ENCODE measurements at regions not wholly inside any gene's neighbourhood (a gene's known extent, or its start where the extent isn't known, plus 50 kb on each side); places are given as distances from the start of the nearest gene placed in this dataset.

DNA sequence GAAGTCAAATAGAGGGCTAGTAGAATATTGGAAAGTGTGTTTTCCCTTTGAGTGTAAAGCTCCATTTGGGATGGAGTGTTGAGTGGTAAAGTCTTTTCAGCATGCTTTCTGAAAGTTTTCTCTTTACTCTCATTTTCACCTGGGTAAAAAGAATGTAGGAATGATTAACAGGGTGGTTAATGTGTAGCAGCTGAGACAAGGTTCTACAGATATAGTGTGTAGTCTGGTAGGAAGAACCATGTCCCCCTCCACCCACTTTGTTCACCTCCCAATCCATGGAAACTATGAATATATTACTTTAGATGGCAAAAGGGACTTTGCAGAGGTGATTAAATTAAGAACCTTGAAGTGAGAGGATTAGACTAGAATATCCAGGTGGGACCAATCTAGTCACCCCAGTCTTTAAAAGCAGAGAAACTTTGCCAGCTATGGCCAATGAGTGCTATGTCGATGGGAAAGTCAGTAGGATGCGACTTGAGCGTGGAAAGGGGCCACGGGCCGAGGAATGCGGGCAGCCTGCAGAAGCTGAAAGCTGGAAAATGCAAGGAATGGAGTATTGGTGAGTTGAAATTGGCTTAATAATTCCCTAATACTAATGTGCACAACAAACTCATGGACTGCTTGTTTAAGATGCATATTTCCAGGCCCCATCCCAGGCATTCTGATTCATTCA, 166.3 kb upstream of the AHR start:
- no peak for DNase-seq

DNA sequence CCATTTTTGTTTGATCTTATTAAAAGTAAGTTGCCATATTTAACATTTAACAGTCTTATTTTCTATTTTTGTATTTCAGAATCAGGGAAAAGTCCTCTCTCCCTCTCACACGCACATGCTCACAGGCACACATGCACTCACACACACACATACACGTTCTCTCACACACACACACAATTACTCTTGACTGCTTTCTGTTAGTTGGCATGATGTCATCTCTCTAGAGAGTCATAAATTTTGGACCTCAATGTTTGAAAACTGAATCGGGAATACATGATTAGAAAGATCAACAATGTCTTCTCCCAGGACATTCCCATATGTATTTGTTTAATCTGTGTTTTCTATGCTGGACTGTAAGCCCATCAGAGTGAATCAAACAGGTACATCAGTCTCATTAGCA, 165.7 kb upstream of the AHR start:
- no peak for DNase-seq

DNA sequence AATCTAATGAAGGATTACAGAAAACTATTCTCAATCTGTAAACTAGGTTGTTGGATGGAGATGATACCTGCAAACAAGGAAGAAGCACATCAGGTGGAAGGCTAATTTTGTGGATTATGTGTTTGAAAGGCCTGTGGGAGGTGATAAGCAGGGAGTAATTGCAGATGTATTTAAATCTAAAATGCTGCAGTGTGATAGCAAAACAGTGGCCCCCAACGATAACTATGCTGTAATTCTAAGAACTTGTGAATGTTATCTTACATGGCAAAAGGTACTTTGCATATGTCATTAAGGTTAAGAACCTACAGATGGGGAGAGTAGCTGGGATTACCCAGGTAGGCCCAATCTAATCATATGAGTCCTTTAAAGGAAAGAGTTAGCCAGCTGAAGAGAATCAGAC, 164.5 kb upstream of the AHR start:
- DNase-seq, result no peak

DNA sequence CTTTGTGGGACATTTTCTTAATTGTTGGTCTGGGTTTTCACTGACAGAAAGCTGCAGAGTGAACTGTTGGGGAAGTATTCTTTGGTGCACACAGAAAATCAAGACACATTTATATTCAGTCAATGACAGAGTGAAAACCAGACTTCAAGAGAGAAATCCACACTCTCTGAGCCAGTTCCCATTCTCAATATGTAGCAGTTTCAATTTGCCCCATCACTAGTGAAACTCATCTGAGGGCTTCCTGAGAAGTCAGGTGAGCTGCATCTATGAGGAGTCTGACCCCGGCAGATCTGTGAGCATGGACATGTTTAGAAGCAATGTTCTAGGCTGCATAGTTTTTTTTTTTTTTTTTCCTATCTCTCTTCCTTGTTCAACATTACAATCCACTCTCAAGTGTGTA, 163.7 kb upstream of the AHR start:
- no peak for DNase-seq

DNA sequence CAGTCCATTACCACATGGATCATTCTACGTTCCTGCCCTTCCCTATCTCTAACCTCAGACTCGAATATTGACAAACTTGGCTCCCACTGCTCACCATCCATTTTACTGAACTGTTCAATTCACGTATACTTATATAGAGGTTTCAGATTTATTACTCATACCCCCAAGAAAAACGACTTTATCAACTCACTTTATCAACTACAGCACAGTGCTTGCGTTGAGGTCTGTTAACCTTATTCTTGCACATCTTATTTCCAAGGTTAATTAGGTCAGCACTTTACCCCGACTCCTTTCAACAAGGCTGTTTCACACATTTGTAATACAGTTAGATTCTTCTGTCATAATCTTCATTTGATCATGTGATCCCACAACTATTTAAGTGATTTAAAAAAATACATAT, 162.3 kb upstream of the AHR start:
- DNase-seq, result no peak

DNA sequence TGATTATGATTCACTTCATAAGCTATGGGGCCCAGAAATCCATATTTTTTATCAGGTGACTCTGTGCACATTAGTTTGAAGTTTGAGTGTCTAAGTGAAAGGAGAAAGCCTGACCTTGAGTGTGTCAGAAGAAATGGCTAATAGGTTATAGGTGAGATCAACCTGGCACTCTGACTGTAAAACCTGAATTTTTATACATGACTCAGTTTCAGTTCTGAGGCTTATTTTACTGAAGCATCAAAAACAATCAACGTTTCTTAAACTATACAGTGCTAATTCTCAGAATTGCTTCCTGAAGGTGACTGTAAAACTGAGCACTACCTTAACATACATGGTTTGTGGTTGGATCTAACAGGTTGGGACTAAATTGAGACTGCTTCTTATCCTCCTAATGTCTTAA, 159.4 kb upstream of the AHR start:
- no peak for DNase-seq

DNA sequence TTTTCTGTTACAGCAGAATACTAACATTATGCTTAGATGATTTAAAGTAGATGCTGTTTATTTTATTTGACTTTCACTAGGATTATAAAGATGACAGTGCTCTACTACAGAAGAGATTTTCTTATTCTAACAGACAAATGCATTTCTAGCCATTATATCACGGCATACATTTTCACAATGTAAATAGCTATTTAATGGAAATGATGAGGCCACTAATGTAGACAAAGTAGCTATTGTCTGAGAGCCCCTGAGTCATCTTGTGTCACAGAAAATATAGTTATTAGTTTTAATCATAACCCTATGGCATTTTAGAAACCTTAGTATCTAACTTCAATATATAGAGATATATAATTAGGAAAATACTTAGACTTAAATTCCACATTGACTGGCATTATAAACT, 158.0 kb upstream of the AHR start:
- no peak for DNase-seq

DNA sequence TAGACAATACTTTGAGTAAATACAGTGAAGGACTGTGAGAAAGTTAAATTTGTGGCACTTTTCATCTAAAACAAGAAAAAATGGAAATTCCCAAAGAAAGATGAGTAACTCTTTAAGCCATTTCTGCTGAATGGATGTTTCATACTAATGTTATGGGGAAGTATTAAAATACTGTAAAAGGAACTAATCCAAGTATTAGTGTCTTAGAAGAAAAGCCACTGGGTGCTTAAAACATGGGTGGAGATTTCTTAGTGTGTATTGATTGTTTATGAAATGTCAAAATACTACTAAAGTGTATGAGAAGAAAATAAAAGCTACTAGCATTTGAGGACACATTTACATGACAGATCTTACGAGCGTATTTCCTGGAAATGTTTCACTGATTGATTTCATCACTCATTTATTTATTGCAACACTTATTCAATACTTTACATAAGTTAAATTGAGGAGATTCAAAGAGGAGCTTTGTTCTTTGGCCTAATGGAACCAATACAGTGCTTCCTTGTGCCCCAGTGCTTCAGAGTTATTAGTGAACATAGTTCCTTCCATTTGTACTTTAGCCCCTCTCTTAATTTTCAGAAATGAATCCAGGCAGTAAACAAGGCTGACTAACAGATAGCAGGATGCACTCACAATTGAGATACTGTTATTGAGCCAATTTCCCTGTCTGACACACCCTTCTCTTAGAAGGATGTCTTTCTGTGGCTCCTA, 155.5 kb upstream of the AHR start:
- no peak for DNase-seq

DNA sequence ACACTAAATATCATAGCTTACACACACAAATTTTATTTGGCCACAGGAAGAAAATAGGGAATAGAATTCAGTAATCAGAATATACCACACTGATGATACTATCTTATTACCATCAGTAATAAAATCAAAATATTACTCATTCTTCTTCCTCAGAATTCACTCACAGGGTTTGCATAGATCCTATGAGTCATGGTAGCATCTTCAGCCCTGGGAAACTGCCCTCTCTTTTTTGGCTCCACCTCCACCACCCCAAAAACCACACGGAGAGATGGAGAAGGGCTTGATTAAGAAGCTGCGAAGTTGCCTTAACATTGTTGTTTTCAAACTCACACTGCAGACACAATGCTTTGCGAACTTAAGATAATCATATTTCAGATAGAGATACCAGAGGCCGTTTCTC, 154.1 kb upstream of the AHR start:
- no peak for DNase-seq

DNA sequence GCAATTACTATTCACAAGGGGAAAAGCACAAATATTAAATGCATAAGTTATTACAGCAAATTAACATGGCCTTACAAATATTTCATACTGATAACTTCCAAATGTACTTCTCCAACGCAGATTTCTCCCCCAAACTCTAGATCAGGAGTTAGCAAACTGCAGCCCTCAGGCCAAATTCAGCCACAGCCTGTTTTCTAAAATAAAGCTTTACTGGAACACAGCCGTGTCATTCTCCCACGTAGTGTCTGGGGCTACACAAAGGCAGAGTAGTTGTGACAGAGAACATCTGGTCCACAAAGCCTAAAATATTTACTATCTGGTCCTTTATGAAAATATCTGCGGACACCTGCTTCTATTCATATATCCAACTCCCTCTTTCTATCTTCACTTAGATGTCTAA, 151.8 kb upstream of the AHR start:
- no peak for DNase-seq

DNA sequence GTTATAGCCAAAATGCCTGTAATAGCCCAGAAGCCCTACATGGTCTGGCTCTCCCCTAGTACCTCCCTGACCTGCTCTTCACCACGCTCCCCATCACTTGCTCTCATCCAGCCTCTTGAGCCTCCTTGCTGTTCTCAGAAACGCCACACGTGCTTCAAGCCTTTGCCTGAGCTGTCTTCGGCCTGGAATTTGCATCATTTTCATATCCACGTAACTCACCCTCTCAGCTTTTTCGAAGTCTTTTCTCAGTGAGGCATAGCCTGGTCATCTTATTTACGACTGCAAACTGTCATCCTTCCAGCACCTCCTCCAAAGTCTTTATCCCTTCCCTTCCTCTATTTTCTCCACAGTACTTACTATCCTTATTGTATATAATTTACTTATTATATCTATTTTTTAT, 151.0 kb upstream of the AHR start:
- DNase-seq, result no peak

DNA sequence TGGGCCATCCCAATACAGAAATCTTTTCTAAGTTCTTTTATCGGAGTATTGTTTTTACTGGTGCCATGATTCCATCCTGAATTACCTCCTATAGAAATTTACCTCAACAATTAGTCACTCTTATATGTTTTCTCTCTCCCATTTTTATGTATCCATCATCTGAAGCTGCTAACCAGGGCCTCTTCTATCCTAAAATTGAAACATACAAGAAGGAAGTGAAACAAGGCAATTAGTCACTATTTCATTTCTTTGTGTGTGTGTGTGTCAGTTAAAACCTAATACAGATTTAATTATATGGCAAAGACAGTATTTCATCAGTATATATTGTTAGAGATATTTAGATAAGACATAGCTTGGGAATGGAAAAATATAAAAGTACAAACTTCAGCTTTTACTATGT, 148.4 kb upstream of the AHR start:
- no peak for DNase-seq

DNA sequence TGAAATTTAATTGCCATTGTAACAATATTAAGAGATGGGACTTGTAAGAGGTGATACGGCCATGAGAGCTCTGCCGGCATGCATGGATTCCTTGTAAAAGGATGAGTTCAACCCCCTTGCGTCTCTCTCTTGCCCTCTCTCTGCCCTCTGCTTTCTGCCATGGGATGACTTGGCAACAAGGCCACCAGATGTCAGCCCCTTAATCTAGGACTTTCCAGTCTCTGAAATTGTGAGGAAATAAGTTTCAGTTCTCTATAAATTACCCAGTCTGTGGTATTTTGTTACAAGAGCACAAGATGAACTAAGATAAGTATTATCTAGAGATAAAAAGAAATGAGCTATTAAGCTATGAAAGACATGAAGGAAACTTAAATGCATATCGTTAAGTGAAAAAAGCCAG, 145.7 kb upstream of the AHR start:
- DNase-seq, result no peak

DNA sequence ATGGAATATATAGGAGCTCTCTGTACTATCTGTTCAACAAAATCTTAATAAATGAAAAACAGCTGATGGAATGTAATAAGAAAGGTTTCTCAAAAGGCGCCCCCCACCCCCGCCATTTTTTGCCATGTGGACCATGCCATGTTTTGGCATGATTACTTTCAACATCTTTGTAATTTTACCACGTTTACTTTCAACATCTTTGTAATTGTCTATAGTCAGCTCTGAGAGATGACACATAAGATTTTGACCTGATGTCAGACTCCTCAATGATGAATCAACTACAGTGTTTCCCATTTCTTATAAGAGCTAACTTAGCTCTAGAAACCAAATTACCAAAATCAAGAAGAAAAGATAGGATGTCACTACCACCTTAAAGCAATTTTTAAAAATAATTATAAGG, 144.9 kb upstream of the AHR start:
- no peak for DNase-seq

DNA sequence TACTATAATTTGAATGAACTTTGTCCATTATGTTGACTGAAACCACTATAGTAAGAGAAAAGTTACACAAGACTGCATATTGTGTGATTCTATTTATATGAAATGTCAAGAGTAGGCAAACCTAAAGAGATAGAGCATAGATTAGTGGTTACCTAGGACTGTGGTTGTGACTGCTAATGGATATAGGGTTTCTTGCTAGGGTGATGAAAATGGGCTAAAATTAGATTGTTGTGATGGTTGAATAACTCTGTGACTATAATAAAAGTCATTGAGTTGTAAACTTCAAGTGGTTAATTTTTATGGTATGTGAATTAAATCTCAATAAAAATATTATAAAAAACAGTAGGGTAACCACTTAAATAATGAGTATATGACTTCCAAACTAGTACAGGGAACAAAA, 142.9 kb upstream of the AHR start:
- DNase-seq, result no peak

DNA sequence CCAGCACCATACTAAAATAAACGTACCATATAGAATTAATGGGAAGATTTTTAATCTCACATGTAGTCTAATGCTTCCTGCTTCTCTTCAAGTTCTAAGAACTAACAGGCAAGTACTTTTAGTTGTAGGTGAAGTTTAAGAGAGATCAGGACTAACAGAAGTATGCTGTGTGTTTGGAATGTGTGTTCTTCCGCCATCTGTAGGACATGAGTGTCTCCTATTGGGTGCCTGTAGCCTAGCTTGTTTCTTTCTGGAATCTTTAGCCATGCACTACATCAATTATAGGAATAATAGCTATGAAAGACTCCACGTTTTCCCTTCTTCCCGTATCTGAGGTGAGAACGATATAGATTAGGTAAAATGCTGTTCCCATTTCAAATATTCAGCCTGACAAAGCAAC, 140.2 kb upstream of the AHR start:
- DNase-seq, result no peak

DNA sequence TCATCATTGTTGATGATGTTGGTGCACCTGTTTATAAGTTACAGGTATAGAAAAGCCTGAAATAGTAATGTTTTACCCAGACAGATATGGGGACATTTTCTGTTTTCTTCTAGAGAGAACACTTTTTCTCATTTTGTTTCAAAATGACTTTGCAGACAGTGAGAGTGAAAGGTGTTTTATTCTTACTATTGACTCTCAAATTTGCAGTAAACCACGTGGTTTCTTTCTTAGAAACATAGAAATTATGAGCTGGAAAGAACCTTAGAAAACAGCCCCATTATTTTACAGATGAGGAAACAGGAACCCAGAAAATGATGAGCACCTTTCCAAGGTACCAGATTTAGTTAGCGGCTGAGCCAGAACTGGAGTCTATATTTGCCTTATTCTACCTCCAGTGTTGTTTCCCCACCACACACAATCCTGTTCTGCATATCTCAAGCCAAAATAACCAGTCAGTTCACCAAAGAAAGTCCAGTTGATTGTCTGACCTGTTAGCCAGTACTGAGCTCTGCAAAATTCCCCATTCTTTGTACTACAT, 138.9 kb upstream of the AHR start:
- no peak for DNase-seq

DNA sequence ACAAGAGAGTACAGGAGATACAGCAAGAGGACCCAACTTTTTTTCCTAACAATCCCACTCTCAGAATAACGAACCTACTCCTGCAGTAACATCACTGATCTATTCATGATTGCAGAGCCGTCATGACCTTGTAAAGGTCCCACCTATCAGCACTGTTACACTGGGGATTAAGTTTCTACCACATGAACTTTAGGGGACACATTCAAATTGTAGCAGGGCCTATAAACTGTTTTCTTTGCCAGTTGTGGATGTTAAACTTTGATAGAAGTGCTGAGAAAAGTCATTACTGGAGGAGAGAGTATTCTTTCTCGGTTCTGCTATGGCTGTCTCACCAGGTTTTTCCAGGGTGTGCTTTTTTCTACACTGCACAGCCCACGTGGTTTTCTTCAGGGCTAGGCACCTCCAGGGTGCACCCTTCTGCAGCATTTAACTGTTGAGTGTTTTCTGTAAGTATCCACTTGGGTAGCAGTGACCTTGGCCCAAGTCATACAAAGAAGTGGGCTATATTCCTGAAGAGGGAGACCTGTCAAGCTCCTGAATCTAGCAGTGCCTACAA, 131.6 kb upstream of the AHR start:
- DNase-seq, result no peak

DNA sequence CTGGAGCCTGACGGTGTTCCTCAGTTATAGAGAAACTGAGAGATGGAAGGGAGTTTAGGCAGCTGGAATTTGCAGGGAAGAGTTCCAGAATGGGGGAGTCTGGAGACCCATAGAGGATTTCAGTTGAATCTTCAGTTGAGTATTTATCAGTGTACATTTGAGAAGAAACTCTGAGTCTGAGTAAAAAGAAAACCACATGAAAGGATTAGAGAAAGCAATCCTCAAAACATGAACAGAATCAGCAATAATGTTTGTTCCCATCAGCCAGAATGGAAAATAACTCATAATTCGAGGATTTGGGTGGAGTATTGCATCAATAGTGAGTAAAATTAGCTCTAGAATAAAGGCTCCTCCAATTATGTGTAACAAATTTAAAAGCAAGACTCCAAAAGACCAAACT, 130.0 kb upstream of the AHR start:
- DNase-seq, result no peak

DNA sequence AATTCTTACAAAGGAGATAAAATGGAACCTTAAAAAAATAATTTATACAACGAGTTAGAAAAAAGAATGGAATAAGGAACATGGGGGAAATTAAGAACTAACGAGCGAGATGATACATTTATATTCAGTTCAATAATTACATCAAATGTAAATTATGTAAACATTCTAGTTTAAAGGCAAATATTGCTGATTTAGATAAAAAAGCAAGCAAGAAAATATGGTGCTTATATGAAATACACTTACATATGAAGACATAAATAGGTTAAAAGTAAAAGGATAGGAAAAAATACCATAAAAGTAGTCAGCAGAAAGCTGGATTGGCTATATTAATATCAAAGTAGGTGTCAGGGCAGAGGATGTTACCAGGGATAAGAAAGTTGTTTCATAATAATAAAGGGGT, 127.0 kb upstream of the AHR start:
- DNase-seq, result no peak

DNA sequence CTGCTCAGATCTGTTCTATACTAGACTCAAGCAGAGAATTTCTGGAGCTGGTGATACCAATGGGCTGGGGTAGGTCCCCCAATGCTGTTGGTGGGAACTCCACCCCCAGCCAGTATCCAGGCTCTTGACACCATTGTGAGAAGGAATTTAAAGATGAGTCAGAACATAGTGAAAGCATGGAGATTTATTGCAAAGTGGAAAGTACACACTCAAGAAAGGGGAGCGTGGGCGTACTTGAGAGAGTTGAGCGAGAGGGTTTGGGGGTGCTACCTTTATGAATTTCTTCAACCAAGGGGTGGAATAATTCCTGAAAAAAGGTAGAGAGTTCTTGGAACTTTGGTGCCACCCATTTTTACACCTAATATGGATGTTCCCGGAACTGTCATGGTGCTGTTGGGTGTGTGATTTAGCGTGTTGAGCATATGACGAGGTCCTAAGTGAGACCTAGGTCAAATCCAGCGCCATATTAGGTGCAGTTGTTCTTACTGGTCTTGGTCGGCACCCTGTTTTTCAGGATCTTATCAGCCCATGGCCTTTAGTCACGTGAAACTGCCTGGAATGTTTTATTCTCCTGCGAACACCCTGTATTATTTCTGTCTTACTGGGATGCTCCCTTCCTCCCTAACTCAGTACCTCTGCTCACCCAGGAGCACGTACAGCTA, 122.0 kb upstream of the AHR start:
- DNase-seq, result no peak

DNA sequence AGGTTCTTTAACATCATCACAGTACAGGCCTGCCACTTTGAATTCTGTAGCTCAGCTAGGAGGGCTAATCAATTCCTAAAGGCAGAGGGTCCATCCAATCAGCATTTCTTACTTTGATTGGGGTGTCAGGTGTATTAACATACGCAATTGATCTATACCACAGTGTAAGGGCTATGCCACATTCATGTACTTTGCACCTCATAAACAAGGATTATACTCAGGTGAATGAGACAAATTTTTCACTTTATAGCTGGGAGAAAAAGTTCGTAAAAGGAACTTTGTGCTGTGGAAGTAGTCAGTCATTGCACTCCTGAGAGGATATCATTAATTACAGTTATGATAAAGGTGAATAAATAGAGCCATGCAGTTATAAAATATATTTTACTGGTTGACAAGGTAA, 119.9 kb upstream of the AHR start:
- no peak for DNase-seq

DNA sequence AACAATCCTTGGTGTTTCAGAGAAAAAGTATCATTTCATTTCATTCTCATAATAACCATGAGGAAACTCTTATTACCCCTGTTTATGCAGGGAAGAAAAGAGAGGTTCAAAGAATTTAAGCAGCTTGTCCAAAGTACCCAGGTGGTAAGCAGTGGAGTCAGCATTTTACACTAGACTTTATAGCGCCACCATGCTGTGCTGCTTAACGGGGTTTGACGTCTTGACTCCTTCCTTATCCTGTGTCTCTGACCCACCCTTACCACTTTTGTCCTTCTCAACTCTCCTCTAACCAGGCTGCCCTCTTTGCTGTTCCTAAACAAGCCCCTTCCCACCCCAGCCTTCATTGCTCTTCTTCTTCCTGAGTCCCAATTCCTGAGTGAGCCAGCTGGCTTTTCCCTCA, 117.0 kb upstream of the AHR start:
- no peak for DNase-seq
